ENCODE measurements at regions not wholly inside any gene's neighbourhood (a gene's known extent, or its start where the extent isn't known, plus 50 kb on each side); places are given as distances from the start of the nearest gene placed in this dataset.

DNA sequence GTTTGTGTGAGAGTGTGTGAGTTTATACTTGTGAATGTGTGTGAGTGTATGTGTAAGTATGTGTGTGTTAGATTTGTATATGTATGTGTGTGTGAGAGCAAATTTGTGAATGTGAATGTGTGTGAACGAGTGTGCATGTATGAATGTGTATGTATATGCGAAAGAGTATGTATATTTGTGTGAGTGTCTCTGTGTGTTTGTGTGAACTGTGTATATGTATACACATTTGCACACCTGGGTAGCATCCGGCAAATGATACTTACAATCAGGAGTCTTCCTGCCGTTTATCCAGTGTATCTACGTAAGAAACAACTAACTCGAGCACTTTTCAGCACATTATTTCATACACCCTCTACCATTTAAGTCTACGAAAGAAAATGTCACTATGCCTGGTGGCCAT lies 487.4 kb downstream of the TNS3 start:
- Histone ChIP-seq H3K27ac (ENCODE audit: low read depth, low read length, poor library complexity, severe bottlenecking) (no peak overlapping the region), H2AFZ (ENCODE audit: low read length) (no peak overlapping the region), H3K4me3 (ENCODE audit: low read depth, low read length, poor library complexity, severe bottlenecking) (no peak overlapping the region), H4K20me1 (ENCODE audit: insufficient read depth, low read length) (no peaks in the 10 kb centered on the region), H3K4me2 (ENCODE audit: low read length) (no peak overlapping the region), H3K4me1 (ENCODE audit: insufficient read depth, low read length, poor library complexity, severe bottlenecking) (no peaks in the 10 kb centered on the region), H3K9me2 (ENCODE audit: insufficient read depth, low read length) (no peaks in the 10 kb centered on the region), H3K36me3 (ENCODE audit: insufficient read depth, low read length) (peaks cover 11% of the 10 kb centered on the region), H3K9me3 (ENCODE audit: low read length) (no peaks in the 10 kb centered on the region; the same call in 1 of the 2 replicates), H3K79me2 (ENCODE audit: insufficient read depth, low read depth, low read length) (no peaks in the 10 kb centered on the region)
- no peak for DNase-seq (ENCODE audit: low spot score)
- intact Hi-C loops (cut with micrococcal nuclease; ENCODE audit: unreplicated experiment) = no loop called here
- ChIA-PET POLR2A (interaction anchor here (1.2 kb wide), 1 partner anchor 14 kb away, joined by 3 read pairs; no protein-coding TSS in a partner anchor), CTCF (ENCODE audit: unreplicated experiment) (no interaction called here)
- TF ChIP-seq CTCF (conservative IDR thresholded peaks at IDR 0.05; ENCODE audit: low read length) (no peak), EZH2phosphoT487 (IDR thresholded peaks at IDR 0.05; ENCODE audit: borderline replicate concordance, low read depth, low read length) (no peak)
- BruUV-seq (replicated peaks) = no TSS peak

DNA sequence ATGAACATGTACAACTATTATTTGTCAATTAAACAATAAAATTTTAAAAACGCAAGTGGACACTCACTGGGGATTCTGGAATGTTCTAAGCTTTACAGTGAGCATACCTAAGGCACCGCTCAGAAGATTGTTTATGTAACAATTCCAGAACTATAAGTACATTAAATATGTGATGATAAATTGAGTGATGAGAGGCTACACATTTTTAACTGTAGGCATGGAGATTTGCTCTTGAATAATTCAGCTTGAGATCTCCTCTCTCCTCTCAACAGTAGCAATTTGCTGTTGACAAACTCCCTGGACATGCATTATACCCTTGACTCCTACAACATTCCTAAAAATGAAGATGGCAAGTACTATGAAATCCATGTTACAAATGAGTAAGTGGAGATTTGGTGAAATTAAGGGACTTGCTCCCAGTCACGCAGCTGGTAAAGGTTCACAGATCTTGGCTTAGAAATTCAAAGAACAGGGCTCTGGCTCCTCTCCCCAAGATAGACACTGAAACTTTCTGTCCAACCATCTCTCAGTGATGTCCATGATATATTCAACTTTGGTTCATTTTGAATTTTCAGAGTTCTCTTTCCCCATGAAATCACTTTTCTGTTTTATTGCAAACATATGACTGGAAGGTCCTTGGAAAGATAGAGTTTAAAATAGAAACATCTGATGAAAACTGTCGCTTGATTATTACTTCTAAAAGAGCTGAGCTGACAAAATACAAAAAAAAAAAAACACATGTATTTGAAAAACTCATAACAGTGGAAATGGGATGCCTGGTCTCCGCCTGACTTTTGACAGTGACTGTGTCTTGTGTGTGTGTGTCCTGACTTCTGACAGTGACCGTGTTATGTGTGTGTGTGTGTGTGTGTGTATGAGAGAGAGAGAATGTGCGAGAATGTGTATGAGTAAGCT lies 488.3 kb downstream of the TNS3 start:
- no peaks in the 10 kb centered on the region for H4K20me1 ChIP-seq (ENCODE audit: insufficient read depth, low read length)
- no peak overlapping the region for H2AFZ ChIP-seq (ENCODE audit: low read length)
- H3K36me3 ChIP-seq (ENCODE audit: insufficient read depth, low read length) = peaks cover 12% of the 10 kb centered on the region
- H3K27ac ChIP-seq (ENCODE audit: low read depth, low read length, poor library complexity, severe bottlenecking) = no peak overlapping the region
- H3K9me3 ChIP-seq (ENCODE audit: low read length) = no peaks in the 10 kb centered on the region; the same call in 1 of the 2 replicates
- BruUV-seq (replicated peaks) = no TSS peak
- ChIA-PET CTCF (ENCODE audit: unreplicated experiment) (no interaction called here), POLR2A (interaction anchor here (0.6 to 1.4 kb wide), 5 partner anchors 7 to 30 kb away, joined by 3 to 5 read pairs (median 3); no protein-coding TSS in a partner anchor)
- no peaks in the 10 kb centered on the region for H3K79me2 ChIP-seq (ENCODE audit: insufficient read depth, low read depth, low read length)
- no peak for TF ChIP-seq EZH2phosphoT487 (IDR thresholded peaks at IDR 0.05; ENCODE audit: borderline replicate concordance, low read depth, low read length)
- TF ChIP-seq CTCF (conservative IDR thresholded peaks at IDR 0.05; ENCODE audit: low read length) = no peak
- no peak overlapping the region for H3K4me2 ChIP-seq (ENCODE audit: low read length)
- no peaks in the 10 kb centered on the region for H3K4me1 ChIP-seq (ENCODE audit: insufficient read depth, low read length, poor library complexity, severe bottlenecking)
- intact Hi-C loops (cut with micrococcal nuclease; ENCODE audit: unreplicated experiment) = no loop called here
- no peak for DNase-seq (ENCODE audit: low spot score)
- H3K4me3 ChIP-seq (ENCODE audit: low read depth, low read length, poor library complexity, severe bottlenecking) = no peak overlapping the region
- no peaks in the 10 kb centered on the region for H3K9me2 ChIP-seq (ENCODE audit: insufficient read depth, low read length)

DNA sequence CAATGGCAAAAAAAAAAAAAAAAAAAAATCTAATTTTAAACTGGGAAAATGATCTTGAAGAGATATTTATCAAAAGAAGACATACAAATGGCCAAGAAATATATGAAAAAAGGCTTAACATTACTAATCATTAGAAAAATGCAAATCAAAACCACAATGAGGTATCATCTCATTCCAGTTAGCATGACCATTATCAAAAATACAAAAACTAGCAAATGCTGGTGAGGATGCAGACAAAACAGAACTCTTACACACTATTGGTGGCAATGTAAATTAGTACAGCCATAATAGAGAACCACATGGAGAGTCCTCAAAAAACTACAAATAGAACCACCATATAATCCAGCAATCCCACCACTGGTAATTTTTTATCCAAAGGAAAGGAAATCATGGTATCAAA lies 489.6 kb downstream of the TNS3 start:
- H3K27ac ChIP-seq (ENCODE audit: low read depth, low read length, poor library complexity, severe bottlenecking) = no peak overlapping the region
- DNase-seq (ENCODE audit: low spot score) = no peak
- no peak overlapping the region for H2AFZ ChIP-seq (ENCODE audit: low read length)
- H3K9me3 ChIP-seq (ENCODE audit: low read length) = no peaks in the 10 kb centered on the region; the same call in 1 of the 2 replicates
- BruUV-seq (replicated peaks) = no TSS peak
- no peak for TF ChIP-seq CTCF (conservative IDR thresholded peaks at IDR 0.05; ENCODE audit: low read length)
- no peak for TF ChIP-seq EZH2phosphoT487 (IDR thresholded peaks at IDR 0.05; ENCODE audit: borderline replicate concordance, low read depth, low read length)
- no peak overlapping the region for H3K4me3 ChIP-seq (ENCODE audit: low read depth, low read length, poor library complexity, severe bottlenecking)
- H4K20me1 ChIP-seq (ENCODE audit: insufficient read depth, low read length) = no peaks in the 10 kb centered on the region
- H3K79me2 ChIP-seq (ENCODE audit: insufficient read depth, low read depth, low read length) = no peaks in the 10 kb centered on the region
- intact Hi-C loops (cut with micrococcal nuclease; ENCODE audit: unreplicated experiment) = no loop called here
- ChIA-PET POLR2A (interaction anchor here (0.7 to 1.4 kb wide), 2 partner anchors 17 to 1157 kb away, joined by 3 to 5 read pairs; no protein-coding TSS in a partner anchor), CTCF (ENCODE audit: unreplicated experiment) (no interaction called here)
- H3K36me3 ChIP-seq (ENCODE audit: insufficient read depth, low read length) = peaks cover 14% of the 10 kb centered on the region
- H3K9me2 ChIP-seq (ENCODE audit: insufficient read depth, low read length) = no peaks in the 10 kb centered on the region
- no peaks in the 10 kb centered on the region for H3K4me1 ChIP-seq (ENCODE audit: insufficient read depth, low read length, poor library complexity, severe bottlenecking)
- no peak overlapping the region for H3K4me2 ChIP-seq (ENCODE audit: low read length)
